ENCODE measurements at regions not wholly inside any gene's neighbourhood (a gene's known extent, or its start where the extent isn't known, plus 50 kb on each side); places are given as distances from the start of the nearest gene placed in this dataset.
"Not testable (repeated sequence)": the region's sequence is repeated elsewhere in the genome, so short reads cannot be mapped to it uniquely, and the experiment has no call there.

- DNase-seq (ENCODE audit: low spot score) (no peak), ATAC-seq (ENCODE audit: low read depth) (peak; percentile 62; the same call in 2 of the 3 replicates)
- TF ChIP-seq, protein P1, sequence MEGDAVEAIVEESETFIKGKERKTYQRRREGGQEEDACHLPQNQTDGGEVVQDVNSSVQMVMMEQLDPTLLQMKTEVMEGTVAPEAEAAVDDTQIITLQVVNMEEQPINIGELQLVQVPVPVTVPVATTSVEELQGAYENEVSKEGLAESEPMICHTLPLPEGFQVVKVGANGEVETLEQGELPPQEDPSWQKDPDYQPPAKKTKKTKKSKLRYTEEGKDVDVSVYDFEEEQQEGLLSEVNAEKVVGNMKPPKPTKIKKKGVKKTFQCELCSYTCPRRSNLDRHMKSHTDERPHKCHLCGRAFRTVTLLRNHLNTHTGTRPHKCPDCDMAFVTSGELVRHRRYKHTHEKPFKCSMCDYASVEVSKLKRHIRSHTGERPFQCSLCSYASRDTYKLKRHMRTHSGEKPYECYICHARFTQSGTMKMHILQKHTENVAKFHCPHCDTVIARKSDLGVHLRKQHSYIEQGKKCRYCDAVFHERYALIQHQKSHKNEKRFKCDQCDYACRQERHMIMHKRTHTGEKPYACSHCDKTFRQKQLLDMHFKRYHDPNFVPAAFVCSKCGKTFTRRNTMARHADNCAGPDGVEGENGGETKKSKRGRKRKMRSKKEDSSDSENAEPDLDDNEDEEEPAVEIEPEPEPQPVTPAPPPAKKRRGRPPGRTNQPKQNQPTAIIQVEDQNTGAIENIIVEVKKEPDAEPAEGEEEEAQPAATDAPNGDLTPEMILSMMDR (IDR thresholded peaks at IDR 0.05; ENCODE audit: poor library complexity, severe bottlenecking), result peak; percentile 28
- Histone ChIP-seq H3K4me1 (ENCODE audit: insufficient read depth, poor library complexity, severe bottlenecking) (peaks cover 13% of the 10 kb centered on the region), H3K27ac (ENCODE audit: poor library complexity, severe bottlenecking) (no peak overlapping the region), H3K36me3 (ENCODE audit: low read depth) (no peaks in the 10 kb centered on the region), H3K9me3 (ENCODE audit: severe bottlenecking) (no peaks in the 10 kb centered on the region), H3K27me3 (ENCODE audit: insufficient read depth, poor library complexity, severe bottlenecking) (no peaks in the 10 kb centered on the region), H3K4me3 (ENCODE audit: severe bottlenecking) (no peak overlapping the region)
These were observed 202.3 kb upstream of the PROK2 start for GRCh38 chr3:71987089-71987735.

GRCh38 chr3:71986606-71987005 is 201.7 kb upstream of the PROK2 start:
- no peak for ATAC-seq (ENCODE audit: low read depth)
- Histone ChIP-seq H3K9me3 (ENCODE audit: severe bottlenecking) (no peaks in the 10 kb centered on the region), H3K27ac (ENCODE audit: poor library complexity, severe bottlenecking) (no peak overlapping the region), H3K36me3 (ENCODE audit: low read depth) (no peaks in the 10 kb centered on the region), H3K4me3 (ENCODE audit: severe bottlenecking) (no peak overlapping the region), H3K27me3 (ENCODE audit: insufficient read depth, poor library complexity, severe bottlenecking) (no peaks in the 10 kb centered on the region), H3K4me1 (ENCODE audit: insufficient read depth, poor library complexity, severe bottlenecking) (peaks cover 15% of the 10 kb centered on the region)
- no peak for DNase-seq (ENCODE audit: low spot score)
- TF ChIP-seq, protein P1 (IDR thresholded peaks at IDR 0.05; ENCODE audit: poor library complexity, severe bottlenecking), result no peak

DNA sequence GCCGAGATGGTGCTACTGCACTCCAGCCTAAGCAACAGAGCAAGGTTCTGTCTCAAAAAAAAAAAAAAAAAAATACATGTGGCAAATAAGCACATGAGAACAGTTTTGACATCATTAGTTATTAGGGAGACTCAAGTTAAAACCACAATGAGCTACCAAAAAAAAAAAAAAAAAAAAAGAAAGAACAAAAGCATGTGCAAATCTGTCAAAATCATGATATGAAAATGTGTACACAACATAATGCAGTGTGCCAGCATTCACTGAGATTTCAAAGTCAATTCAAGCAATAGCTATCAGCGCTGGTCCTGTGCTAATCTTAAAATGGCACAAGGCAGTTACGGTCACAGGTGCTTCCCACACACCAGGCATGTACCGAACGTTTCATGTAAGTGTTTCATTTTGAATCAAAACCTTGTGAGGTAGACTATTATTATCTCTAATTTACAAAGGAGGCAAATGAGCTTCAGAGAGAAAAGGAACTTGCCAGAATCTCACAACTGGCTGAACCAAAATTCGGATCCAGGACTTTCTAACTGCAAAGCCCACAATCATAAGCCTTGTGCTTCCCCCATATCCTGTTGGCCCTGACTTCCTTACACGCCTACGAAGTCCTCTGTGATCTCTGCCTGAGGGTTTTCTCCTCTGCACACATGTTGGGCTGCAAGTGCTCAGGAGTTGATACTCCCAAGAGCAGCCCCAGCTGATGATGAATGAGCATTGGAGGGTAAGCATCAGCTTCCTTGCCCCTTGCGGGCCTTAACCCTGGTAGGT is 200.1 kb upstream of the PROK2 start:
- Histone ChIP-seq H3K4me1 (ENCODE audit: insufficient read depth, poor library complexity, severe bottlenecking) (peaks cover 15% of the 10 kb centered on the region), H3K4me3 (ENCODE audit: severe bottlenecking) (no peak overlapping the region), H3K9me3 (ENCODE audit: severe bottlenecking) (no peaks in the 10 kb centered on the region), H3K27ac (ENCODE audit: poor library complexity, severe bottlenecking) (no peak overlapping the region), H3K36me3 (ENCODE audit: low read depth) (no peaks in the 10 kb centered on the region), H3K27me3 (ENCODE audit: insufficient read depth, poor library complexity, severe bottlenecking) (no peaks in the 10 kb centered on the region)
- TF ChIP-seq, protein P1 (IDR thresholded peaks at IDR 0.05; ENCODE audit: poor library complexity, severe bottlenecking), result no peak
- DNase-seq (ENCODE audit: low spot score) (no peak), ATAC-seq (ENCODE audit: low read depth) (no peak)

GRCh38 chr3:71983694-71984093 is 198.7 kb upstream of the PROK2 start:
- Histone ChIP-seq H3K9me3 (ENCODE audit: severe bottlenecking) (no peaks in the 10 kb centered on the region), H3K4me1 (ENCODE audit: insufficient read depth, poor library complexity, severe bottlenecking) (peaks cover 22% of the 10 kb centered on the region), H3K27ac (ENCODE audit: poor library complexity, severe bottlenecking) (peak overlapping the region; percentile 66), H3K27me3 (ENCODE audit: insufficient read depth, poor library complexity, severe bottlenecking) (no peaks in the 10 kb centered on the region), H3K36me3 (ENCODE audit: low read depth) (no peaks in the 10 kb centered on the region), H3K4me3 (ENCODE audit: severe bottlenecking) (no peak overlapping the region)
- TF ChIP-seq, protein P1 (IDR thresholded peaks at IDR 0.05; ENCODE audit: poor library complexity, severe bottlenecking), result no peak
- ATAC-seq (ENCODE audit: low read depth) (no peak), DNase-seq (ENCODE audit: low spot score) (no peak)

DNA sequence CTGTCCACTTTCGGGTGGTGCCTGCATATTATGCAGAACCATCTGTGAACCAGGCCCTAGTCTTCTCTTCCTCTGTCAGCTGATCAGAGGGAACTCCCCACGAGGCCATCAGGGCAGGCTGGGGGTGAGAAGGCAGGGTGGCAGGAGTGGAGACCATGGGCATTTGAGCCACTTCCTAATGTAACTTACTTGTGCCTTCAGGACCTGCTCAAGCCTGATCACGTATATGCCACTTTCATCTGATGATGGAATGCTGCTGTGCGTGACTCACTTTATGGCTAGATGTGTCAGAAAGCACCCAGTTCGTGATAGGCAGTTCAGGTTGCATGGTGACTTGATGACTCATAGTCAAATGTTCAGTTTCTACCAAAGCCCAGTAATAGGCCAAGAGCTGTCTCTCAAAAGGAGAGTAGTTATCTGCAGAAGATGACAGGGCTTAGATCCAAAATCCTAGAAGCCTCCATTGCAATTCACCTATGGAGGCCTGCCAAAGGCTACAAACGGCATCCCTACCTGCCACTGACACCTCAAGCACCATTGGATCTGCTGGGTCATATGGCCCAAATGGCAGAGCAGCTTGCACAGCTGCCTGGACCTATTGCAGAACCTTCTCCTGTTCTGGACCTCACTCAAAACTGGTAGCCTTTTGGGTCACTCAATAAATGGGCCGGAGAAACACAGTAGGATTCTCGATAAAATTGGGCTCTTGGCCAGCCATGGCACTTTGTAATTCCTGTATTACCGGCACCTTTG is 197.7 kb upstream of the PROK2 start:
- H3K9me3 ChIP-seq (ENCODE audit: severe bottlenecking); H3K36me3 ChIP-seq (ENCODE audit: low read depth); H3K27me3 ChIP-seq (ENCODE audit: insufficient read depth, poor library complexity, severe bottlenecking); H3K4me3 ChIP-seq (ENCODE audit: severe bottlenecking): not testable (repeated sequence)
- peak overlapping the region; percentile 66 for H3K27ac ChIP-seq (ENCODE audit: poor library complexity, severe bottlenecking)
- H3K4me1 ChIP-seq (ENCODE audit: insufficient read depth, poor library complexity, severe bottlenecking), result peaks cover 24% of the 10 kb centered on the region
- ATAC-seq (ENCODE audit: low read depth), result peak; percentile 66
- peak; percentile 81 for DNase-seq (ENCODE audit: low spot score)
